HCT116 (cell line): ENCODE measurements at regions not wholly inside any gene's neighbourhood (a gene's known extent, or its start where the extent isn't known, plus 50 kb on each side); places are given as distances from the start of the nearest gene placed in this dataset.

Source experiments
- ATAC-seq: fragments of 200-7000 bp; cut with Tn5 transposase; 2 replicates; pipeline ENCODE4 v1.9.1; 2020; ENCODE audit warnings: mild to moderate bottlenecking, moderate library complexity
- BruUV-seq: library from RNA; stranded (reverse); fragments of 400-500 nt; replicated peaks from 2 replicates; lab custom pipeline; 2021; lab: Mats Ljungman, UMichigan
- CTCF ChIA-PET: fragments of 300-600 bp; sonication (Branson Sonifier 250); formaldehyde crosslinking; loops from one replicate; lab custom pipeline; 2021; ENCODE audit warnings: antibody characterized with exemption; lab: Charles Lee
- POLR2A ChIA-PET: fragments of 300-600, 350-600 bp; sonication (Branson Sonifier 250); formaldehyde crosslinking; loops from one replicate; lab custom pipeline; 2021; ENCODE audit warnings: antibody characterized with exemption; lab: Charles Lee
- RAD21 ChIA-PET, 2 experiments: fragments of 300-600 bp; sonication (Branson Sonifier 250); formaldehyde crosslinking; loops; one replicate each; lab custom pipeline; 2023; ENCODE audit warnings: low total read pairs in 2 of 2; ENCODE audit not compliant: uncharacterized antibody in 2 of 2, unreplicated experiment in 2 of 2, low non-redundant PET in 1 of 2; lab: Charles Lee
- DNase-seq: peaks from one replicate; pipeline ENCODE4 v3.0.0-alpha.2; 2010; ENCODE audit warnings: low read depth, low spot score
- H2AFZ ChIP-seq: fragments of 200-600 bp; shearing (Covaris generic), sonication (generic); 2 replicates; pipeline ENCODE4 v1.6.1; 2017; ENCODE audit warnings: low read depth, mixed run types, mixed read lengths, antibody characterized with exemption, low read length; ENCODE audit not compliant: poor library complexity, severe bottlenecking
- H3K27ac ChIP-seq: 2 replicates; pipeline ENCODE4 v1.5.1; 2012; ENCODE audit warnings: low read depth, low read length
- H3K27me3 ChIP-seq: fragments of 200-600 bp; sonication (generic); 2 replicates; pipeline ENCODE4 v1.6.1; 2016; ENCODE audit warnings: mixed run types, low read length, mixed read lengths; ENCODE audit not compliant: insufficient read depth
- H3K36me3 ChIP-seq, 2 experiments: fragments of 200-500 bp in 1 of 2; fragments of 200-600 bp in 1 of 2; sonication (Bioruptor generic) in 1 of 2; sonication (generic) in 1 of 2; 2 replicates each; pipeline versions ENCODE4 v1.5.1 to v1.6.1; 2014 to 2016; ENCODE audit warnings: low read length in 2 of 2, inconsistent platforms in 1 of 2, mixed read lengths in 1 of 2, mixed run types in 1 of 2; ENCODE audit not compliant: insufficient read depth in 2 of 2, control insufficient read depth in 1 of 2
- H3K4me1 ChIP-seq, 2 experiments: fragments of 200-600 bp in 1 of 2; sonication (generic) in 1 of 2; 2 replicates each; pipeline versions ENCODE4 v1.5.1 to v1.6.1; 2012 to 2017; ENCODE audit warnings: low read length in 2 of 2, inconsistent platforms in 1 of 2, mild to moderate bottlenecking in 1 of 2, mixed read lengths in 1 of 2, mixed run types in 1 of 2, moderate library complexity in 1 of 2; ENCODE audit not compliant: insufficient read depth in 2 of 2, control insufficient read depth in 1 of 2
- H3K4me2 ChIP-seq: fragments of 200-600 bp; sonication (generic); 2 replicates; pipeline ENCODE4 v1.6.1; 2017; ENCODE audit warnings: mixed run types, low read length, mixed read lengths
- H3K4me3 ChIP-seq, 2 experiments: fragments of 200-600 bp in 1 of 2; sonication (generic) in 1 of 2; replicated peaks in 1 of 2; 2 replicates each; pipeline ENCODE4 v1.5.1; 2011 to 2016; ENCODE audit warnings: low read length in 2 of 2, control low read depth in 1 of 2, low read depth in 1 of 2, mild to moderate bottlenecking in 1 of 2, mixed read lengths in 1 of 2, mixed run types in 1 of 2
- H3K79me2 ChIP-seq: fragments of 200-600 bp; sonication (generic); 2 replicates; pipeline ENCODE4 v1.6.1; 2017; ENCODE audit warnings: mild to moderate bottlenecking, mixed run types, low read length, moderate library complexity, mixed read lengths; ENCODE audit not compliant: insufficient read depth
- H3K9ac ChIP-seq: fragments of 200-600 bp; sonication (generic); 2 replicates; pipeline ENCODE4 v1.6.1; 2016; ENCODE audit warnings: low read length, mixed read lengths
- H3K9me2 ChIP-seq: fragments of 200-600 bp; sonication (generic), shearing (Covaris generic); 2 replicates; pipeline ENCODE4 v1.6.1; 2017; ENCODE audit warnings: mixed run types, mild to moderate bottlenecking, moderate library complexity; ENCODE audit not compliant: insufficient read depth
- H3K9me3 ChIP-seq, 2 experiments: fragments of 200-500 bp in 1 of 2; fragments of 200-600 bp in 1 of 2; sonication (Bioruptor generic) in 1 of 2; sonication (generic) in 1 of 2; 2 replicates each; pipeline ENCODE4 v1.6.1; 2014 to 2017; ENCODE audit warnings: low read length in 2 of 2, mixed read lengths in 2 of 2, inconsistent platforms in 1 of 2, low read depth in 1 of 2, mild to moderate bottlenecking in 1 of 2, mixed run types in 1 of 2, moderate library complexity in 1 of 2; ENCODE audit not compliant: control insufficient read depth in 1 of 2, insufficient read depth in 1 of 2
- H4K20me1 ChIP-seq: fragments of 200-600 bp; sonication (generic), shearing (Covaris generic); 2 replicates; pipeline ENCODE4 v1.6.1; 2017; ENCODE audit warnings: mixed run types, mild to moderate bottlenecking, moderate library complexity; ENCODE audit not compliant: insufficient read depth
- CBX3 ChIP-seq: IDR thresholded peaks from 2 replicates; pipeline ENCODE4 v1.6.1; 2012; ENCODE audit warnings: low read depth
- CEBPB ChIP-seq: IDR thresholded peaks from 2 replicates; pipeline ENCODE4 v1.6.1; 2012; ENCODE audit warnings: low read depth
- EGR1 ChIP-seq: IDR thresholded peaks from 2 replicates; pipeline ENCODE4 v1.6.1; 2012; ENCODE audit warnings: low read depth
- ELF1 ChIP-seq: IDR thresholded peaks from 2 replicates; pipeline ENCODE4 v1.6.1; 2012; ENCODE audit warnings: low read depth, borderline replicate concordance
- EZH2 ChIP-seq: fragments of 200-600 bp; sonication (generic); IDR thresholded peaks from 2 replicates; pipeline ENCODE4 v1.6.1; 2017; ENCODE audit warnings: antibody characterized with exemption, mixed run types
- EZH2phosphoT487 ChIP-seq: fragments of 200-600 bp; IDR thresholded peaks from 2 replicates; pipeline ENCODE4 v1.6.1; 2018; ENCODE audit warnings: antibody characterized with exemption, borderline replicate concordance
- FOSL1 ChIP-seq: IDR thresholded peaks from 2 replicates; pipeline ENCODE4 v1.6.1; 2012; ENCODE audit warnings: low read depth
- JUND ChIP-seq: IDR thresholded peaks from 2 replicates; pipeline ENCODE4 v1.6.1; 2012
- MAX ChIP-seq: IDR thresholded peaks from 2 replicates; pipeline ENCODE4 v1.6.1; 2012
- POLR2A ChIP-seq: IDR thresholded peaks from 2 replicates; pipeline ENCODE4 v1.7.0; 2011; ENCODE audit warnings: borderline replicate concordance; ENCODE audit not compliant: insufficient read depth, insufficient read length; ENCODE audit errors: extremely low read depth
- POLR2AphosphoS5 ChIP-seq: IDR thresholded peaks from 2 replicates; pipeline ENCODE4 v1.6.1; 2011; ENCODE audit warnings: mild to moderate bottlenecking, low read depth, low read length, moderate library complexity
- RAD21 ChIP-seq: IDR thresholded peaks from 2 replicates; pipeline ENCODE4 v1.6.1; 2012; ENCODE audit warnings: low read depth, mild to moderate bottlenecking
- REST ChIP-seq: IDR thresholded peaks from 2 replicates; pipeline ENCODE4 v1.6.1; 2012; ENCODE audit warnings: low read depth
- SIN3A ChIP-seq: IDR thresholded peaks from 2 replicates; pipeline ENCODE4 v1.6.1; 2012; ENCODE audit warnings: low read depth
- SP1 ChIP-seq: IDR thresholded peaks from 2 replicates; pipeline ENCODE4 v1.6.1; 2012; ENCODE audit warnings: low read depth
- SRF ChIP-seq: IDR thresholded peaks from 2 replicates; pipeline ENCODE4 v1.6.1; 2012; ENCODE audit warnings: low read depth
- TCF7L2 ChIP-seq: IDR thresholded peaks from 2 replicates; pipeline ENCODE4 v1.7.0; 2011; ENCODE audit warnings: borderline replicate concordance, inconsistent platforms; ENCODE audit not compliant: insufficient read depth, insufficient read length; ENCODE audit errors: extremely low read depth
- YY1 ChIP-seq: IDR thresholded peaks from 2 replicates; pipeline ENCODE4 v1.6.1; 2011; ENCODE audit warnings: low read length, low read depth, moderate library complexity, mild to moderate bottlenecking; ENCODE audit not compliant: insufficient replicate concordance; ENCODE audit errors: extremely low read depth
- ZBTB33 ChIP-seq: IDR thresholded peaks from 2 replicates; pipeline ENCODE4 v1.6.1; 2011; ENCODE audit warnings: mild to moderate bottlenecking, low read length, moderate library complexity; ENCODE audit not compliant: insufficient replicate concordance; ENCODE audit errors: extremely low read depth
- ZNF274 ChIP-seq: fragments of 200-500 bp; sonication (Bioruptor generic); IDR thresholded peaks from 2 replicates; pipeline ENCODE4 v1.6.1; 2014; ENCODE audit warnings: mild to moderate bottlenecking, low read depth, low read length, inconsistent platforms
- intact Hi-C: fragments of 100-400 bp; cut with micrococcal nuclease; formaldehyde crosslinking; loops from 2 replicates; pipeline ENCODE4 v1.10.0; 2022

- ChIA-PET RAD21 (no interaction called here), CTCF (no interaction called here)
- Histone ChIP-seq H4K20me1 (no peaks in the 10 kb centered on the region), H3K9me2 (no peaks in the 10 kb centered on the region), H3K36me3 (no peaks in the 10 kb centered on the region), H3K9me3 (no peaks in the 10 kb centered on the region), H3K27ac (no peak overlapping the region), H3K4me2 (no peak overlapping the region), H3K4me3 (no peak overlapping the region), H3K79me2 (no peaks in the 10 kb centered on the region), H2AFZ (no peak overlapping the region), H3K27me3 (peaks cover 57% of the 10 kb centered on the region)
- intact Hi-C loops = no loop called here
- no TSS peak for BruUV-seq
- ATAC-seq = no peak
- TF ChIP-seq JUND (no peak), POLR2AphosphoS5 (no peak), MAX (no peak), CEBPB (no peak), SRF (no peak), ZBTB33 (no peak), EZH2phosphoT487 (no peak), TCF7L2 (no peak), SIN3A (no peak), EGR1 (no peak), SP1 (no peak), REST (no peak), CBX3 (no peak), EZH2 (no peak), ZNF274 (no peak), FOSL1 (no peak), POLR2A (no peak), ELF1 (no peak), YY1 (no peak), RAD21 (no peak)
- TF ChIP-seq, all 23 proteins: peak for 0
- Histone ChIP-seq H3K9ac (no peak overlapping the region), H3K4me1 (no peaks in the 10 kb centered on the region)
- POLR2A ChIA-PET = no interaction called here
- DNase-seq = no peak
Measured at GRCh38 chr22:27097933-27098332, 440.5 kb downstream of the MIAT start.
